Skin of body (tissue), 1 donor: ENCODE measurements at regions not wholly inside any gene's neighbourhood (a gene's known extent, or its start where the extent isn't known, plus 50 kb on each side); places are given as distances from the start of the nearest gene placed in this dataset.

ENCODE experiments used
- DNase-seq: peaks from one replicate; lab custom pipeline; 2025; lab: John Stamatoyannopoulos, UW

DNA sequence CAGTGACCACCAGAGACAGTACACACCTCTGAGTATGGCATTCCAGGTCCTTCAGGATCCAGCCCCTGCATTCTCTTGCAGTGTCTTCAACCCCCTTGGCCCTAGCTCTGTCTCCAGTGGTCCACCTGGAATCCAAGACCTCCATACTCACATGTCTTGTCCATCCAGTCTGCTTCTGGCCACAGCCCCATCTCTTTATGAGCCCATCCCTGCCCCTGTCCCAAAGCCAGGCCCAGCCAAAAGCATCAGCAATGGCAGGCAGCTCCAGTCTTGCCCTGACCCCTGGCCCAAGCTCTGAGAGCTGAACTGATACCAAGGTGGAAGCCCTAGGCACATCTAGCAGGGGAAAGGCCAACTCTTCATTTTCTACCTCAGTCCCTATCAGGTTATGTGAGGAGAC, 119.6 kb upstream of the PTPRT start:
- DNase-seq = no peak

DNA sequence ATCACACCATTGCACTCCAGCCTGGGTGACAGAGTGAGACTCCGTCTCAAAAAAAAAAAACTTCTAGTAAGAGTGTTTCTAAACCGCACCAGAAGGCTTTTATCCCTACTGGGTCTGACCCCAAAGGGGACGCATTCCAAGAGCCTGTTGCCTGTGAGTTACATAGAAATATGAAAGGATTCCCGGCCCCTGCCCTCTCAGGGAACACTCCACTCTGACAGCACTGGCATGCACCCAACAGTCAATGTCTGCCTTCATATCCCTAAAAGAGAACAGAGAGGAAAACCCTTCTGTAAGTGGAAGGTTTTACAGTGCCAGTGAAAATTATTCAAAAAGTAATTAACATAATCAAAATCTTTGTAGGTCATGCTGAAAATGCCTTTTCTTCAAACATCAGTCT, 117.1 kb upstream of the PTPRT start:
- no peak for DNase-seq

DNA sequence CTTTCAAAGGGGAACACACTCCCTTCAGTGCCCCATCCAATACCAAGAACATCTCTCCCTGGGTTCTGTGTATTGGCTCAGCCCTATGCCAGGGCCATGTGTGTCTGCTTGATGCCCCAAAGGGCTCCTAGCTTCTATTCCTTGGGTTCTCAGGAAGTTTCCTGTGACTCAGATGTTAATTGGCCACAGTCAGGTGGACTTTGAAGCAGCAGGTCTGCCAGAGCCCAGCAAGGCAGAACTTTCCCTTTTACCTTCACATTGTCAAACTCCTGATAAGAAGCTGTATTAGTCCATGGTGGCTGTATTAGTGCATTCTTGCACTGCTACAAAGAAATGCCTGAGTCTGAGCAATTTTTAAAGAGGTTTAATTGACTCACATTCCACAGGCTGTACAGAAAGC, 116.0 kb upstream of the PTPRT start:
- no peak for DNase-seq

DNA sequence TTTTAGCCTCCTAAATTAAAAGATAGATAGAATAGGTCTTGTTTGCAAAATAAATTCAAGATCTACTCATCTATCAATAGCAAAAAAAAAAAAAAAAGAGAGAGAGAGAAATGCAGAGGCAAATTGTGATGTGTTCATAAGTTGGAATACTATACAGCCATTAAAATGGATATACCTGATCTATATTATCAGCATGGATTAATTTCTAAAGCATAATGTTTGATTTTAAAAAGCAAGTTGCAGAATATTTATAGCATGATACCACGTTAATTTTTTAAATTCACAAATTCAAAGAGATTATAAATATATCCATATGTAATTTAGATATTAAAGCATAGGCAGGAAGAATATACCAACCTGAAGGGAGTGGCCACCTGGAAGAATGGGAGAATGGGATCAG, 114.9 kb upstream of the PTPRT start:
- no peak for DNase-seq

DNA sequence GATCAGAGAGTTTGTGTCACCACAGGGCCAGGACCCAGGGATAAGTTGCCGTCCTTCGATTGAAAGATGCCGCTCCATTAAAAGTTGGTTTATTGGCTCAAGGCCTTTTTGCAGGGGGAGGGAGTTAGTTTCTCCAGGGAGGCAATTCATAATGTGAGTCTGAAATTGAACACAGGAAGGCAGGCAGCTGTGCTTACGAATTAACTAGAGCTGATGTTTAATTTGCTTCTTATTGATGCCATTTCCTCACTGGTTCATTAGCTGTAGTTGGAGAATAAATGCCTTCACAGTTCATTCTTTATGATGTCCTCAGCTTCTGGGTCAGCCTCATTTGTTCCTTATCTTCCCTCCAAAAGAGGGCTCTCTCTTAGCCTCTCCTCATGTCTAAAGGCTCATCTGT, 113.2 kb upstream of the PTPRT start:
- DNase-seq = no peak

DNA sequence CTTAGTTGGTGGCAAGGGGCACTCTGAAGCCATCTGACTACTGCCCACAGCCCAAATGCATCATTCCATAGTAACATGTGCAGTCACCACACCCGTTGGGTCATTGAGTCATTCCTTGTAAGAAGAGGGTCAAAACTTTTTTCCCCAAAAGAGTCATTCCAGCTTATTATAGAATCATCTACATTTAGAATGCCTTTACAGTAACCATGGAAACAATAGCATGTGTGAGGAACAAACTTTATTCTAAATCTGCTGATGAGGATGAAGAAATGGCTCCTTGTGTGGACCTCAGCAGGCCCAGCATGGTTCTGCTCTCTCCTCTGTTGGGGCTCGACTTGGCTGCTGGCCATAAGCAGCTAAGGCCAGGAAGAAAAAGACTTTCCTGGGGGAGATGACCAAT, 111.2 kb upstream of the PTPRT start:
- DNase-seq = no peak

DNA sequence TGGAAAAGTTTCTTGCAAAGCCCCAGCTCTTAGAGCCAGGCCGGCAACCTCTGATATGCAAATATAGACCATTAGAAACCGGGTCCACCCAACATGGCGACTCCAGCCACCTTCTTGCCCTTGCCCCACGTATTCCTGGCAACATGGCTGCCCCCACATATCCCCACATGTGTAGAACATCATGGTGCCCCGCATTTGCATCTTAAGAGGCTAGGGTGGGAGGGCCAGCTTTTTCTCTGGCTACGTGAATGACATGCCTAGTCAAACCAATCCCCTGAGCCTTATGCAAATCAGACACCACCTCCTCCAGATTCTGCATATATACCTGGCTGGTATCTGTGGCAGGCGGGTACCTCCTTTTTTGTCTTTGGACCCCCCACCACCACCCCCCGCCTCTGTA, 106.1 kb upstream of the PTPRT start:
- DNase-seq = no peak

DNA sequence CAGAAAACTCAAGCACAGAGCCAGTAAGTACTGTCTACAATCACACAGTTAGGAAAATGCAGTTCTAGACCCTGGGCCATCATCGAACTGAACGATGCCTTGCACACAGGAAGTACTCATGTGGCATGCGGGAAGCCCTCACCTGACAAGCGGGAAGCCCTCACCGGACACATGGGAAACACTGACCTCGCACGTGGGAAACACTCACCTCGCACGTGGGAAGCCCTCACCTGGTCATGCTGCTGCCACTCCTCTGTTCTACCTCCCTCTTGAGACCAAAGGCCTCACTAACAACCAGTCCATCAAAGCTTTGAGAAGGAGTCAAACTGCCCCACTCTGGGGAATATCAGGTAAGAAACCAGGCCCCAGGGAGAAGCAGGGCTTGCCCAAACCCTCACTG, 105.6 kb upstream of the PTPRT start:
- no peak for DNase-seq

DNA sequence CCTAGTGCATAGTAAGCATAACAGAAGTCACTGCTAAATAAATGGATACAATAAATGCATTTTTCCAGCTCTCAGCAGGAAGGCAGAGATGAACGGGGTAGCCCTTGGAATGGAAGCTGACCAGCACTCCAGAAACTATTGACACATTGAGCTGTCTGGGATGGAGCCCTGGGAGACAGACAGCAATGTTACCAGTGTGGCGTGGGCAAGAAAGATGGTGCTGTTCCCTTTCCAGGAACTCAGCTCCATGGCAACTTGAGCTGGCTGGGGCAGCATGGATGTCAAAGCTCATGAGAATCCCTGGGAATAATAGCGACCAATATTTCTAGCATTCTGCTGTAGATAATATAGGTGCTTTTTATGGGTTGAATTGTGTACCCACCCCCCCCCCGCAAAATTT, 104.3 kb upstream of the PTPRT start:
- no peak for DNase-seq

DNA sequence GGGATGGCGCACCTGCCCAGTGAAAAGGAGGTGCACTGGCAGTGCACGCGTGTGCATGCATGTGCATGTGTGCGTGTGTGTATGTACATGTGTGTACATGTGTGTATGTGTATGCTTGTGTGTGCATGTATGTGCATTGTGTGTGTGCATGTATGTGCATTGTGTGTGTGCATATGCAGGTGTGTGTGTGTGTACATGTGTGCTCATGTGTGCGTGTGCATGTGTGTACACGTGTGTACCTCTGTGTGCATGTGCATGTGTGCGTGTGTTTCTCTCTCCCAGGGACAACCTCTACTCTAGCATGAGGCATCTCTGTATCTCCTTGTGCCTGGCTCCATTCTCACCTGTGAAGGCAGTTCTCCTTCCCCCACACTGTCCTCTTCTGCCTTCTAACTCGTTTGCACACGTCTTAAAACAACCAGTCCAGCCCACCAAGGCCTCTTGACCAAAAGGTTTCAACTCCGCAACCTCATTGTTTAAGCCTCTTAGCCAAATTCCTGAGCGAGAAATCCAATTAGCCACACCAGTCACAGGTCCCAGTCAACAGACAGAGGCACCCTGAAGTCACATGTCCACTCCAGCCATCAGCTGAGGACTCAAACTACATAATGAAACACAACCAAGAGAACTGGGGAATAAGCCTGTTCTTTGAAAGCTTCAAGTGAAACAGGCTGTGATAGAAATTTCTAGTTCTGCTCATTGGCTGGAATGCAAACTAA, 103.5 kb upstream of the PTPRT start:
- no peak for DNase-seq

DNA sequence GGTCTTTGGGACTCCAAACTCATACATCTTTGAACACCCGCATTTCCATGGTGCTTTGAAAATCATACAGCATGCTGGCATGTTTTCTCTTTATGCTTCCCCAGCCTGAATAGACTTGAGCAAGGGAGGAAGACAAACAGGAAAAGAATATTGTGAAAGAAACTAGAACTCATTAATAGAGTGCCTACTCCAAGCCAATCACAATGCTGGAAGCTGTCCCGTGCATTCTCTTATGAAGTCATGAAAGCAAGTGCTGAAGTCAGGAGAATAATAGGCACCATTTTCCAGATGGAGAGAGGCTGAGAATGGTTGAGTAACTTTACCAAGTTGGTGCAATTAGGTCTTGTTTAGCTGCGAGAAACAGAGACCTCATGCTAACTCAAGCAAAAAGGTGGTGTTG, 102.5 kb upstream of the PTPRT start:
- no peak for DNase-seq

DNA sequence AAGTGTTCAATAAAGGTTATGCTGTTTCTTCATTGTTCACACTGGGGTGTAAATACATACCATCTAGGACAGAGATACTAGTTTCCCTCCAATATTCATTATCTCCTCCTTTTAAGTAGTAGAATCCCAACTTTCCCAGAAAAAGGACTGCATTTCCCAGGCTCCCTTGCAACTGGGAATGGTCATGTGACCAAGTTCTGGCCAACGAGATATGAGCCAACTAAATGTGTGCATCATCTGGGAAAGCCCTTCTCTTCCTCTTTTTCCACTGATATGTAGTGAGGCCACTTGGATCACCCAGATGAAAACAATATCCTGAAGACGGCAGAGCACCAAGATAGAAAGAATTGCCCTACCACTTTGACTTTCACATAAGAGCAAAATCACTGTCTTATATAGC, 97.9 kb upstream of the PTPRT start:
- DNase-seq = no peak

DNA sequence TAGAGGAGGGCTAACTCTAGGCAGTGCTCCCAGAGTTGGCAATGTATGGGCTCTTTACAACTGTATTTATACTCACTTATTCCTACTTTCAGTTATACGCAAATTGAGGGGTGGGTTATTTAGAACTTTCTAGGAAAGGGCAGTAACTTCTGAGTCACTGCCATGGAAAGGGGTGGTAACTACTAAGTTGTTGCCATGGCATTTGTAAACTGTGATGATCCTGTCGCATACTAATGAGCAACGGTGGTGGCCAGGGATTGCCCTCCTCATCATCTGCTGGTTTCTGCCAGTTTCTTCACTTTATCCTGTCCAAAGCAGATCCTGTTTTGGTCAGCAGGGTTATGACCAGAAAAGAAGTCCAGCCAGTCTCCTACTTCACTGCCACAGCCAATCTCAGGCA, 95.5 kb upstream of the PTPRT start:
- DNase-seq = no peak

DNA sequence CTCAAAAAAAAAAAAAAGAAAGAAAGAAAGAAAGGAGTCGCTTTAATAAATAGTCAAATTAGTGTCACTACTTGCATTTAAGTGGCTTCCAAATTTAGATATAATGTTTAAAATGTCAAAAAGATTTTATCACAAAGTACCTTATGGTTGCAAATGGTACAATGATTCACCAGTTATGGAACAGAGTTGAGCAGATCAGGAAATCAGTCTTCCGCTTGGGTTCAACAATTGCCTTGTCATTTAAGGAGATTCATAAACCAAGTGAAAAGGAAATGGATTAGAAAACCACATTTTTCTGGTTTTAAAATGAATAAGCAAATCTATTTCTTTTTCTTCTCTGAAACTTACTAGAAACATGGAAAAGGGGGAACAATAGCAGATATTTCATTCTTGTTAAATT, 94.8 kb upstream of the PTPRT start:
- no peak for DNase-seq

DNA sequence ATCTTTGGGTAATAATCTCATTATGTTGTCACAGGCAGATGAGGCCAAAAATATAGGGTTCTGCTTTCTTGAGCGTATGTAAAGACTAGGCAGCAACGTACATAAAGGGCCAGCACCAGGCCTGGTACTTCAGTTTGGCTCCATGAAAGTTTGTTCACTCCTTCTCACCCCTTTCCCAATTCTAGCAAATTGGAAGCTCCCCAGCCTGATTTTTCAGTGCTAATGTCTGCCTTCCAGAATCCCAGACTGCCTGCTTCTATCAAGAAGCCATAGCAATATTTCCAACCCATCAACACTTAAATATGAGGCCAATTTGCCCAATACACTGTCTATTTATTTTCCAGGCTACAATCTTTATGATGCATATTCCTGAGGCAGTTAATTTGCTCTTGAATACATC, 93.4 kb upstream of the PTPRT start:
- no peak for DNase-seq

DNA sequence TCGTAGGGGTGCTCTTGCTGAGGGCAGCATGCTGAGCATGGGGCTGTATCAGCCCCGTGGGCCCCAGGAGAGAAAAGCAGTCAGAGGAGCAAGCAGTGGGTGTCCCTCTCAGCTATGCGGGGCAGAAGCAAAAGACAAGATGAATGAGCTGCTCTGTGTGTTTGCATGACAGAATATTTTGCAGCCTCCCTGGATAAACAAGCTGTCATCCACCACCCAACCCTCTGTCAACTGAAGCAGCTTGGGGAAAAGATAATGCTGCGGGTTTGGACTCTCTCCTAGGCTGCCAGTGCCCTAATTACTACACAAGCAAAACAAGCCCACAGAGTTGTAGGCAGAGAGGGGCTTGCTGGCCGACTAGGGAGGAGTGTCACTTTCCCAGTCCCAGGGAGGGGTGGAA, 82.3 kb upstream of the PTPRT start:
- no peak for DNase-seq

DNA sequence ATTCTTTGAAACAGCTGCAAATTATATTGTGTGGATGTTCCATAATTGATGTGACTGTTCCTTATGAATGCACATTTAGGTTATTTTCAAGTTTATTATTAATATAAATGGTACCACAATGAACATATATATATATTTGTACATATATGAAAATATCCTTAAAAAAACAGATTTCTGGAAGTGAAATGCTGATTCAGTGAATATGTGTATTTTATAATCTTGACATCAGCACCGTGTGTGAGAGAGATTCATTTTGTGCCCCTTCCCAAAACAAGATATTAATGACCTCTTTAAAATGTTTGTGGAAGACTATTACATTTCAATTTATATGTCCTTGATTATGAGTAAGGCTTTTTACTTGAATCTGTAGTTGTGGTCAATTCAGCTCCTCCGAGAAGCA, 75.7 kb upstream of the PTPRT start:
- no peak for DNase-seq

DNA sequence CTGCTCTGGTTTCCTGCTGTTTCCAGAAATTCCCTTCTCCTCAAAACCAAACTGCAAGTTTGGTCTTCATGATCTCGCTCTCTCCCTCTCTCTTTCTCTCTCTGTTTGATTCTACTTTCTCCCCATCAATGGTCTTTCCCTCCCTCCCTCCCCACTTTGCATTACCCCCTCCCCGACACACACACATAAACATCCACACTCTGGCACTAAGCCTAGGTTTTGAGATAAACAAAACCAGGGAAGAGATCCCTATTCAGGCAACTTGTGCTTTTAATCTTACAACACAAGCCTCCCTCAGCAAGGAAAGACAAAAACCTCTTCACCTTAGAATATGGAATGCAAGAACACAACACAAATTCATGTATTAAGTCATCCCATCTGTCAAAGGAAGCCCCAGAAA, 73.5 kb upstream of the PTPRT start:
- no peak for DNase-seq

DNA sequence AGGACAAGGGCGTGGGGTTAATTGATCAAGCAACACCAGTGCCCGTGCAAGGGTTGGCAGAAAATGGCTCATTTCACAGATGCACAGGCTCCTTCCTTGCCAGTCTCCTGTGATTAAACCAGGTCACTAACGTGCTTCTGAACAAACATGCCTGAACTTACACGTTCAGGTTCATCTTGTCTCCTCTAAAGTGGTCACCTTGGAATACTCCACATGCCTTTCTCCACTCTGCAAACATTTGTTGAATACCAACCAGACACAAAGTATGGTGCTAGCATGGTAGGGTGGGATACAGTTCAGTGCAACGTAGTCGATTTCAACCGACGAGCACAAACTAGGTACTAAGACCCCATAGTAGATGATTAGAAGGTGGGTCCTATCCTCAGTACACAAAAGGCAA, 72.6 kb upstream of the PTPRT start:
- no peak for DNase-seq

DNA sequence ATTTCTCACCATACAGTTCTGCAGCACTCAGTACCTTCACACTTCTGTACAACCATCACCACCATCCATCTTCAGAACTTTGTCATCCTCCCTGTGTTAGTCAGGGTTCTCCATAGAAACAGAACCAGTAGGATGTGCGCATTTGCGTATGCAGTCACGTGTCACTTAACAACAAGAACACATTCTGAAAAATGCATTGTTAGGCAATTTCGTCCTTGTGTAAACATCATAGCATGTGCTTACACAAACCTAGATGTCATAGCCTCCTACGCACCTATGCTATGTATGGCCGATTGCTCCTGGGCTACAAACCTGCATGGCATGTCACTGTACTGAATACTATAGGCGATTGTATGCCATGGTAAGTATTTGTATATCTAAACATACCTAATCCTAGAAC, 66.2 kb upstream of the PTPRT start:
- DNase-seq = no peak

DNA sequence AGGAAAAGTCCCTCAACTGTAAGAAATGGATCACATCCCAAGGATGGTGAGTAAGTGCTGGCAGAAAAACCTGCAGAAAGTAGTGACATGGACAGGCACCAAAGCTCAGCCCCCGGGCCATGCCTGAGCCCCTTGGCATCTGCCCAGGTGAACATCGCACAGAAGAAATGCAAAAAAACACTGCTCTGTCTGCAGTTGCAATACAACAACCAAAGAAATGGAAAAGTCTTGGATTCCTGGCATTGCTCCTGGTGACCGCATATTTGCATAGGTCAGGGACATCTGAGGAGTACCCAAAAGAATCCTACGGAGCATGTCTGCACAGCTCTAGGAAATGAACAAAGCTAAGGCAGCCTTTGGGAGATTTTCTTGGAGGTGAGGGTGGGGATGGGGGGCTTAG, 63.1 kb upstream of the PTPRT start:
- no peak for DNase-seq

DNA sequence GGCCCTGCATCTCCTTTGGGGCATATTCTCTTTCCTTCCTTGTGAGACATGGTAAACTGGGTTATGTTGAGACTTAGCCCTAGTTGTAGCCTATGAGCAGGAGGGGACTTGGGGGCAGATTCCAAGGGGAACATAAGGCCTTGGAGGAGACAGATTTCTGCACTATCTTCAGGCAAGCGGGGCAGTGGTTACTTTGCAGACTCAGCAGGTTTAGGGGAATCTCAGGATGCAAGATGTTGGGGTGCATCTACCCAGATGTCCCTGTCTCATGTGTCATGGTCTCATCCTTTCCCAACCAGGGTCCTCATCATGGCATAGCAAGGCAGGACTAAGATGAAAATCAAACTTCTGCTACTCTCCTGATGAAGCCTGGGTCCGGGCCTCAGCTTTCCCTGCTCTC, 58.6 kb upstream of the PTPRT start:
- no peak for DNase-seq

DNA sequence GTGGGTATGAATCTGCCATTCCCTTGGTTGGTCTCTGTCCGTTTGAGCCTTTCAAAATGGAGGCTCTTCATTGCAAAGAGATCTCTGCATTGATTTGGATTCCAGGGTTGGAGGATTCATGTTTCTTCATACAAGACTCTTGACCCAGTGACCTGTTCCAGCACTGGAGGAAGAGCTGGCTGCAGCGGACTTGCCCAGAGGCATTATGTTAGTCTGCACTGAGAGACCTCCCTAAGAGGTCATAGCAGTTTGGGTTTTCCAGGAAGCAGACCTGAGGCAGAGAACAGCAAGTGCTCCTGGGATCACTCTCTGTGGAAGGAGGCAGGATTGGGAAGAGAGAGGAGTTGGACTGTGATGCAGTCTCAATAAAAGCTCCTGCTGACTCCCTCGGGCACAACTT, 57.7 kb upstream of the PTPRT start:
- DNase-seq = no peak

DNA sequence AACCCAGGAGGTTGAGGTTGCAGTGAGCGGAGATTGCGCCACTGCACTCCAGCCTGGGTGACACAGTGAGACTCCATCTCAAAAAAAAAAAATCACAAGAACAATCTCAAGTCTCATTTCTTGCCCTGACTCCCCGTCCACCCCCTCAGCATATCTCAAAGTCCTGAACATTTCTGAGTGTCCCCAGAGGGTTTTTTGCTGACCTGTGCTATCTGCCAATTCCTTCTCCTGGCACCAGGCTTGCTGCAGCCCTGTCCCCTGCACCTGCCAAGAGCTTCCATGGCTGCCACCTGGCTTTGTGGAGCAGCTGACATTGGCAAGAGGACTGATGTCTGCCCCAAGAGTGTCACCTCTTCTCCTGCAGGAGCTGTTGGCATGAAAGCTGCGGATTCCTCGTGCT, 54.9 kb upstream of the PTPRT start:
- DNase-seq = no peak
